SK-N-MC (cell line): ENCODE measurements at regions not wholly inside any gene's neighbourhood (a gene's known extent, or its start where the extent isn't known, plus 50 kb on each side); places are given as distances from the start of the nearest gene placed in this dataset.

Experiments
- EZH2 ChIP-seq: fragments of 200-600 bp; sonication (generic); IDR thresholded peaks from one replicate; pipeline ENCODE4 v1.6.1; 2017; ENCODE audit warnings: antibody characterized with exemption
- POLR2AphosphoS5 ChIP-seq: IDR thresholded peaks from 2 replicates; pipeline ENCODE4 v1.6.1; 2012; ENCODE audit warnings: mild to moderate bottlenecking, low read depth, low read length, borderline replicate concordance

- TF ChIP-seq POLR2AphosphoS5: no peak
- TF ChIP-seq EZH2: no peak
Observed at GRCh38 chr4:163620738-163621137, 126.2 kb downstream of the TMA16 start.
